Activated B cell treated with CpG ODN at 0.5 μM for 24 hours (primary cell): ENCODE measurements at regions not wholly inside any gene's neighbourhood (a gene's known extent, or its start where the extent isn't known, plus 50 kb on each side); places are given as distances from the start of the nearest gene placed in this dataset.
"Not testable (repeated sequence)": the region's sequence is repeated elsewhere in the genome, so short reads cannot be mapped to it uniquely, and the experiment has no call there.

Source experiments
- ATAC-seq: fragments of 200-7000 bp; cut with Tn5 transposase; one replicate; pipeline ENCODE4 v1.10.0; 2021; ENCODE audit warnings: low read depth, mild to moderate bottlenecking, moderate library complexity
- CTCF ChIA-PET: fragments of 350-600 bp; sonication (Branson Sonifier 250); formaldehyde crosslinking; loops from one replicate; lab custom pipeline; 2021; ENCODE audit warnings: antibody characterized with exemption; lab: Charles Lee
- POLR2A ChIA-PET: fragments of 350-600 bp; sonication (Branson Sonifier 250); formaldehyde crosslinking; loops from one replicate; lab custom pipeline; 2021; ENCODE audit warnings: antibody characterized with exemption; lab: Charles Lee
- DNase-seq: peaks from one replicate; pipeline ENCODE4 v3.0.0; 2022
- H3K27ac Mint-ChIP-seq: one replicate; pipeline ENCODE4 v1.8.0; 2020; ENCODE audit warnings: mixed read lengths
- H3K27me3 Mint-ChIP-seq: one replicate; pipeline ENCODE4 v1.8.0; 2021; ENCODE audit warnings: mixed read lengths
- H3K36me3 Mint-ChIP-seq: one replicate; pipeline ENCODE4 v1.8.0; 2021; ENCODE audit warnings: low read depth, mixed read lengths
- H3K4me1 Mint-ChIP-seq: one replicate; pipeline ENCODE4 v1.8.0; 2021; ENCODE audit warnings: mixed read lengths
- H3K4me3 Mint-ChIP-seq: one replicate; pipeline ENCODE4 v1.8.0; 2020; ENCODE audit warnings: mild to moderate bottlenecking, mixed read lengths
- H3K9me3 Mint-ChIP-seq: one replicate; pipeline ENCODE4 v1.8.0; 2020; ENCODE audit warnings: mixed read lengths
- CTCF ChIP-seq: fragments of 200-600 bp; IDR thresholded peaks from one replicate; pipeline ENCODE4 v1.8.0; 2022; ENCODE audit warnings: antibody characterized with exemption, mild to moderate bottlenecking
- intact Hi-C: fragments of 100-400 bp; cut with micrococcal nuclease; formaldehyde crosslinking; loops from one replicate; pipeline ENCODE4 v1.15.1; 2024

- ATAC-seq (no peak), DNase-seq (no peak)
- CTCF ChIA-PET: no interaction called here
- POLR2A ChIA-PET: no interaction called here
- intact Hi-C loops: no loop called here
- peaks cover 16% of the 10 kb centered on the region for H3K9me3 Mint-ChIP-seq
- H3K27me3 Mint-ChIP-seq: no peaks in the 10 kb centered on the region
- H3K27ac Mint-ChIP-seq: no peak overlapping the region
- H3K4me1 Mint-ChIP-seq: peaks cover 5% of the 10 kb centered on the region
- no peak overlapping the region for H3K4me3 Mint-ChIP-seq
- no peak for TF ChIP-seq CTCF
- peaks cover 6% of the 10 kb centered on the region for H3K36me3 Mint-ChIP-seq
These were observed 94.3 kb upstream of the SGO1 start for GRCh38 chr3:20280257-20280656.

DNA sequence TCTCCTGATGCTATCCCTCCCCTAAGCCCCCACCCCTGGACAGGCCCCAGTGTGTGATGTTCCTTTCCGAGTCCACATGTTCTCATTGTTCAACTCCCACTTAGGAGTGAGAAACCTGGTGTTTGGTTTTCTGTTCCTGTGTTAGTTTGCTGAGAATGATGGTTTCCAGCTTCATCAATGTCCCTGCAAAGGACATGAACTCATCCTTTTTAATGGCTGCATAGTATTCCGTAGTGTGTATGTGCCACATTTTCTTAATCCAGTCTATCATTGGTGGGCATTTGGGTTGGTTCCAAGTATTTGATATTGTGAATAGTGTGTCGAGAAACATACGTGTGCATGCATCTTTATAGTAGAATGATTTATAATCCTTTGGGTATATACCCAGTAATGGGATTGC lies 80.0 kb upstream of the SGO1 start:
- H3K27me3 Mint-ChIP-seq, CTCF ChIA-PET, ATAC-seq, POLR2A ChIA-PET, H3K4me1 Mint-ChIP-seq, H3K4me3 Mint-ChIP-seq, H3K27ac Mint-ChIP-seq, intact Hi-C loops, DNase-seq: not testable (repeated sequence)
- H3K9me3 Mint-ChIP-seq: peaks cover 20% of the 10 kb centered on the region
- H3K36me3 Mint-ChIP-seq: peaks cover 18% of the 10 kb centered on the region

- DNase-seq (no peak), ATAC-seq (no peak)
- POLR2A ChIA-PET: no interaction called here
- H3K4me3 Mint-ChIP-seq: no peak overlapping the region
- intact Hi-C loops: no loop called here
- H3K36me3 Mint-ChIP-seq: peaks cover 18% of the 10 kb centered on the region
- no peak for TF ChIP-seq CTCF
- peaks cover 20% of the 10 kb centered on the region for H3K9me3 Mint-ChIP-seq
- no peak overlapping the region for H3K27ac Mint-ChIP-seq
- H3K27me3 Mint-ChIP-seq: no peaks in the 10 kb centered on the region
- no peaks in the 10 kb centered on the region for H3K4me1 Mint-ChIP-seq
- CTCF ChIA-PET: no interaction called here
These were observed 79.0 kb upstream of the SGO1 start for GRCh38 chr3:20264900-20265567.

- Mint-ChIP-seq H3K4me3 (no peak overlapping the region), H3K27me3 (peaks cover 2% of the 10 kb centered on the region), H3K36me3 (no peaks in the 10 kb centered on the region), H3K9me3 (no peaks in the 10 kb centered on the region), H3K27ac (no peak overlapping the region), H3K4me1 (peaks cover 15% of the 10 kb centered on the region)
- DNase-seq (no peak), ATAC-seq (no peak)
- TF ChIP-seq CTCF: no peak
- ChIA-PET POLR2A (no interaction called here), CTCF (no interaction called here)
- intact Hi-C loops: no loop called here
These were observed 72.4 kb upstream of the SGO1 start for GRCh38 chr3:20258371-20258770.

DNA sequence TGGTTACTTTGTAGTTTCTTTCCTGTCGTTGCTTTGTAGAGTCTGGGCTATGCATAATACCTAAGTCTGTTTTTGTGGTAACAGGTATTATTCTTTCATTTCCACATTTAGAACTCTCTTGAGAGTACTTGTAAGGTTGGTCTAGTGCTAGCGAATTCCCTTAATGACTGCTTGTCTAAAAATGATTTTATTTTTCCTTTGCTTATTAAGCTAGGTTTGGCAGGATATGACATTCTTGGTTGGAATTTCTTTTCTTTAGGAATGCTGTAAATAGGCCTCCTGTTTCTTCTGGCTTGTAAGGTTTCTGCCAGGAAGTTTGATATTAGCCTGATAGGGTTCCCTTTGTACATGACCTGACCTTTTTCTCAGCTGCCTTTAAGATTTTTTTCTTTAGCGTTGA lies 70.1 kb upstream of the SGO1 start:
- Mint-ChIP-seq H3K27ac (no peak overlapping the region), H3K36me3 (no peaks in the 10 kb centered on the region), H3K4me1 (peaks cover 15% of the 10 kb centered on the region), H3K9me3 (no peaks in the 10 kb centered on the region), H3K27me3 (peaks cover 2% of the 10 kb centered on the region), H3K4me3 (no peak overlapping the region)
- ATAC-seq (no peak), DNase-seq (no peak)
- intact Hi-C loops: no loop called here
- ChIA-PET POLR2A (no interaction called here), CTCF (no interaction called here)
- no peak for TF ChIP-seq CTCF
